ENCODE measurements at regions not wholly inside any gene's neighbourhood (a gene's known extent, or its start where the extent isn't known, plus 50 kb on each side); places are given as distances from the start of the nearest gene placed in this dataset.
"Not testable (repeated sequence)": the region's sequence is repeated elsewhere in the genome, so short reads cannot be mapped to it uniquely, and the experiment has no call there.

- not testable (repeated sequence) for DNase-seq (ENCODE audit: low spot score); FAIRE-seq
Observed at GRCh38 chr13:79887278-79887677, 406.3 kb downstream of the NDFIP2 start.

DNA sequence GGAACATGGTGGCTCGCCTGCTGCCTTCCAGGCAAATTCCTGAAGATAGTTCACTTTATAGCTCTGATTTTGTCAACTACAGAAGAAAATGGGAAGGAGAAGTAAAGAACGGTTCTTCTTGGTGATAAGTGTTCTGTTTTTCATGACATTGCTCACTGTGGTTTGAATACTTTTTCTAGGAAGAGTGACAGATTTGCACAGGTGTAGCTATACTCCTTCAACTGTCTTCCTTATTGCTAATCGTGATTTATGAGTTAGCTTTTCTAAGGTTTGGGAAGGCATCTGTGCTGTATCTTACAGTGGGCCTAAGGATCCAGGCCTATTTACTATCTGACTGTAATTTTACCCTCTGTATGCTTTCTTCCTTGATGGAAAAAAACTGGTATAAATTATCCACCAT, 405.6 kb downstream of the NDFIP2 start:
- DNase-seq (ENCODE audit: low spot score) (no peak), FAIRE-seq (no peak)

- DNase-seq (ENCODE audit: low spot score) (no peak), FAIRE-seq (no peak)
Observed at GRCh38 chr13:79884890-79885289, 403.9 kb downstream of the NDFIP2 start.

- no peak for FAIRE-seq
Observed at GRCh38 chr13:79883216-79883615, 402.3 kb downstream of the NDFIP2 start.

GRCh38 chr13:79880818-79881217, 399.9 kb downstream of the NDFIP2 start:
- DNase-seq (ENCODE audit: low spot score) (no peak), FAIRE-seq (no peak)

More at GRCh38 chr13:79883216-79883615, 402.3 kb downstream of the NDFIP2 start:
- DNase-seq (ENCODE audit: low spot score), result no peak

GRCh38 chr13:79874396-79875360, 393.7 kb downstream of the NDFIP2 start:
- DNase-seq (ENCODE audit: low spot score), result no peak
- FAIRE-seq, result no peak

GRCh38 chr13:79871594-79871993, 390.6 kb downstream of the NDFIP2 start:
- FAIRE-seq (no peak), DNase-seq (ENCODE audit: low spot score) (no peak)

GRCh38 chr13:79870766-79871165, 389.8 kb downstream of the NDFIP2 start:
- DNase-seq (ENCODE audit: low spot score) (no peak), FAIRE-seq (no peak)

DNA sequence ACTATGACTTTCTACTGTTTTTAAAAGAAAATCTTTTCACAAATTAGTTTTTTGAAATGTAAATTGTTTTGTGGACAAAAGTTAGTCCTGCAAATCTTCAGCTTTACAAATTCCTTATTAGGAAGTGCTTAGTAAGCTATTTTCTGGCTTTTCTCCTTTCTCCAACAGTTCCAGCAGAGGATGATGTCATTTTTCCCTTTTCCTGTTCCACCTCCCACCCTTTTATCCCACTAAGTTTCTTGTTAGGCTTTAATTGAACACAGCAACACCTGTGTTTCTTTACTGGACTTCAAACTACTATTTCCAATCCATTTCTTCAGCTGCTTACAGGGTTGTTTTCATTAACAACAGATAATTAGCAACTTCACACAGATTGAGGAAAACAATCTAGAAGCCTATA, 389.2 kb downstream of the NDFIP2 start:
- no peak for DNase-seq (ENCODE audit: low spot score)
- FAIRE-seq, result no peak

GRCh38 chr13:79869326-79869725, 388.4 kb downstream of the NDFIP2 start:
- DNase-seq (ENCODE audit: low spot score) (no peak), FAIRE-seq (no peak)

DNA sequence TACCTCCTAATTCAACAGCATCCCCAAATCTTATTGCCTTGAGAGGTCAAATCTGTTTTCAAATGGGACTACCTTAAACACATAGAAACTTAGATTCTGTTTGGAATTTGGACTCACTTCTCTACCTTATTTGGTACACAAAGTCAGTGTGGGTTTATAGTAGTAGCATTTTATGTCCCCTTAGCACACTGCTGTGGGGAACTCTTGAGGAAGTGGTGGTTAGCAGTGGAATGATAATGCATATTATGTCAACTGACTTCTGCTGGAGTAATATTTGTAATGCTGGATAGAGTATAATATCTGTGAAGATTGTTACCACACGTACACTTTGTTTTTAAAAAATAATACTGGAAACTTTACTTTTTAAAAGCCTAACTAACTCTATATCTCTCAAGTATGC, 386.3 kb downstream of the NDFIP2 start:
- DNase-seq (ENCODE audit: low spot score), result no peak

DNA sequence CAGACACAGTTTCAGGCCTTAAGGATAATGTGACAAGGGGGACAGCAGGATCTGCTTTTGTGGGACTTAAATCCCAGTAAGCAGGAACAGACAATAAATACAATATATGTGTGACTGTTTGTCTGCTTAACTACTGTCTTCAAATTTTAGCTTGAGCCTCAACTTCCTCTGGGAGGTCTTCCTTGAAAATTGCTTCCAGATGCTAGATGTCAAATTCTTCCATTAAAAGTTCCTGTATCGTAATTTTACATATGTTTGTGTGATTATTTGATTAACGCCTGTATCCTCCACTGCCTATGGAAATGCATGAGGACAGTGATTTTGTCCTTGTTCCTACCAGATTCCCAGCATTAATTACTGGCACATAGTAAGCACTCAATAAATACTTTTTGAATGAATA, 385.5 kb downstream of the NDFIP2 start:
- FAIRE-seq (no peak), DNase-seq (ENCODE audit: low spot score) (no peak)

More for the DNA sequence above, 386.3 kb downstream of the NDFIP2 start:
- no peak for FAIRE-seq

- no peak for DNase-seq (ENCODE audit: low spot score)
- FAIRE-seq, result no peak
Observed at GRCh38 chr13:79862515-79862914, 381.6 kb downstream of the NDFIP2 start.

DNA sequence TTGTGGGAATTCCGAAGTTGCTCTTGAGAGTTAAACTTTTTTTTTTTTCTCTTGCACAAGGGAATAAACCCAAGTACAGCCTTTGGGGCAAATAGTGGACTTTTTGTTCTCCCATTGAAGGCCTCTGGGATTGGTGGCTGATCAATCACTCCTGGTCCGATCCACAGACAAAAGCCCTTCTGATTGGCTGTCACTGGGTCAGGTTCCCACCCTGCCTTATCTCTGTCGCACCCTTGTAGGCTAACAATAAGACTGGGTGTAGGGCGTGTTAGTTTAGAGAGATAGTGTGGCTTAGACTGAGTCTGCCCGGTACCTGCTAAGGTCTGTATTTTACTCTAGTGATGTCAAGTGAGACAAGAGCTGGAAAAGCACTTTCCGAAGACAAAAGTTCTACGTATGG, 380.8 kb downstream of the NDFIP2 start:
- DNase-seq (ENCODE audit: low spot score) (no peak), FAIRE-seq (no peak)

GRCh38 chr13:79860791-79861190, 379.8 kb downstream of the NDFIP2 start:
- DNase-seq (ENCODE audit: low spot score) (no peak), FAIRE-seq (no peak)

DNA sequence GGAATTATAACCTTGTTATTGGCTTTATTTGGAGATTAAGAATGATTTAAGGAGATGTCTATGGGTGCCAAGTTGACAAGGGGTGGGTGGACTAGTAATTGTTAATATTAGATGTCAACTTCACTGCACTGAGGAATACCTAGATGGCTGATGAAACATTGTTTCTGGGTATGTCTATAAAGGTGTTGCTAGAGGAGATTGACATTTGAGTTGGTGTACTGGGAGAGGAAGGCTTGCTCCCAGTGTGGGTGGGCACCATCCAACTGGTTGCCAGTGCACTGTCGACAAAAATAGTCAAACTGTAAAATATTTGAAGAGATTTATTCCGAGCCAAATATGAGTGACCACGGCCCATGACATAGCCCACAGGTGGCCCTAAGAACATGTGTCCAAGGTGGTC, 378.8 kb downstream of the NDFIP2 start:
- FAIRE-seq (no peak), DNase-seq (ENCODE audit: low spot score) (no peak)

DNA sequence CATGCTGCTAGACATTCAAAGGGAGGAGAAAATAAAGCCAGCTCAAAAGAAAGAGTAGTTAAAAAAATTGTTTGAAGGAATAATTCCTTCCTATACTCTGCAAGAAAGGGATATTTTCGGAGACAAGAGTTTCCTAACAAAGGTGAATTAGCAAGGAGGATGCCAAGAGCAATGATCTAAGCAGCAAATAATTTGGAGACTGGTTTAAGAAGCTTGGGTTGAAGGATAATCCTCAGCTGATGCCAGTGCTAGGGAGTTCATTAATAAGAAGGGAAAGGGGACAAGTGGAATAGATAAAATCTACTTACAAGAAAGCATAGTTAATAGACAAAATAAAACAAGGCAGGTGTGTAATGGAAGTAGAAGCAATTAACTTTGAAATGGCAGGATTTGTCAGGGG, 372.3 kb downstream of the NDFIP2 start:
- DNase-seq (ENCODE audit: low spot score), result no peak
- FAIRE-seq, result no peak

- FAIRE-seq (no peak), DNase-seq (ENCODE audit: low spot score) (no peak)
Observed at GRCh38 chr13:79851318-79851717, 370.4 kb downstream of the NDFIP2 start.

- no peak for FAIRE-seq
- DNase-seq (ENCODE audit: low spot score), result no peak
Observed at GRCh38 chr13:79847882-79848592, 367.1 kb downstream of the NDFIP2 start.

DNA sequence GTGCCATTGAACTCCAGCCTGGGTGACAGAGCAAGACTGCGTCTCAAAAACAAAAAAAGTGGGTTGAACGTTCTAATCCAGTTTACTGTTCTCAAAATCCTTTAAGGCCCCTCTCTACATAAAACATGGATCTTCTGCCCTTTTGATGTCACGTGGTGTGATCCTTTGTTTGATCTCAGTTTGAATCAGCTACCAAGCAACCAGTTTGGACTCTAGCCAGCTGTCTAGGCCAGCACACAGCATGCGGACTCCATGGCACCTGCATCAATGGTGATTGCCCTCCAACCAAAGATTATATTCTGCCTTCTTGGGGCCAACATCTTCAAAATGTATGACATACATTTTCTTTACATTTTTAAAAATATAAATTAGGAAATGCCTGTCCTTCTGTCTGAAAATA, 365.4 kb downstream of the NDFIP2 start:
- FAIRE-seq (no peak), DNase-seq (ENCODE audit: low spot score) (no peak)

- peak; percentile 11 for DNase-seq (ENCODE audit: low spot score)
- no peak for FAIRE-seq
Observed at GRCh38 chr13:79837741-79838450, 356.9 kb downstream of the NDFIP2 start.

GRCh38 chr13:79836121-79836520, 355.2 kb downstream of the NDFIP2 start:
- not testable (repeated sequence) for DNase-seq (ENCODE audit: low spot score); FAIRE-seq

Data from urothelium cell line (cell line).